ENCODE measurements at regions not wholly inside any gene's neighbourhood (a gene's known extent, or its start where the extent isn't known, plus 50 kb on each side); places are given as distances from the start of the nearest gene placed in this dataset.

DNA sequence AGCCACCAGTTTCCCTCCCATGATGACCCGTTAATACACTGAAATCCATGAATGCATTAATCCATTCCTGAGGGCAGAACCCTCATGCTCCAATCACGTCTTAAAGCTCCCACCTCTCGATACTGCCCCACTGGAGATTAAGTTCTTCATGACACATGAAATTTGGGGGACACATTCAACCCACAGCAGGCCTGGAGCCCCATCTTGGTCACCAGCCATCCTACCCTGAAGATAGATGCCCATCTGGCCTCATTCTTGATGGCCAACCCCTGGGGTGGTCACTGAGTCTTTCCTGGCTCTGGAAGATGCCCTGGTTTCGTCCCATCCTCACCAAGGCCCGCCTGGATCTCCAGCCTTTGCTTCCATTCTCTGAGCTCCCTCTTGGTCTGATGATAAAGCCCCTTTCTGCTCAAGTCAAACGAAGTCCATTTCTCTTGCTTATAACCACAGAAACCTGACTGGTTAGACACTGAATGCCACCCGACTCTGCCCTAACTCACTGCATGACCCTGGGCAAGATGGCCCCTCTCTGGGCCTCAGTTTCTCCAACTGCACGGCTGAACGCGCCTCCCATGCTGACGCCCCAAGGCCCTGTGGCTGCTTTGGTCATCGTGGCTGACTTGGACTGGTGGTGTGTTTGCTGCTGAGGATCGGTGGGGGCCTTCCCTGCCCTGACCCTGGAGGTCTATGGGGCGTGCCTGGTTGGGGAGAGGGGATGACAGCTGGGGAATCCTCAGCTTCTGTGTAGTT lies 138.4 kb upstream of the IER5L start:
- TF ChIP-seq, protein P1, sequence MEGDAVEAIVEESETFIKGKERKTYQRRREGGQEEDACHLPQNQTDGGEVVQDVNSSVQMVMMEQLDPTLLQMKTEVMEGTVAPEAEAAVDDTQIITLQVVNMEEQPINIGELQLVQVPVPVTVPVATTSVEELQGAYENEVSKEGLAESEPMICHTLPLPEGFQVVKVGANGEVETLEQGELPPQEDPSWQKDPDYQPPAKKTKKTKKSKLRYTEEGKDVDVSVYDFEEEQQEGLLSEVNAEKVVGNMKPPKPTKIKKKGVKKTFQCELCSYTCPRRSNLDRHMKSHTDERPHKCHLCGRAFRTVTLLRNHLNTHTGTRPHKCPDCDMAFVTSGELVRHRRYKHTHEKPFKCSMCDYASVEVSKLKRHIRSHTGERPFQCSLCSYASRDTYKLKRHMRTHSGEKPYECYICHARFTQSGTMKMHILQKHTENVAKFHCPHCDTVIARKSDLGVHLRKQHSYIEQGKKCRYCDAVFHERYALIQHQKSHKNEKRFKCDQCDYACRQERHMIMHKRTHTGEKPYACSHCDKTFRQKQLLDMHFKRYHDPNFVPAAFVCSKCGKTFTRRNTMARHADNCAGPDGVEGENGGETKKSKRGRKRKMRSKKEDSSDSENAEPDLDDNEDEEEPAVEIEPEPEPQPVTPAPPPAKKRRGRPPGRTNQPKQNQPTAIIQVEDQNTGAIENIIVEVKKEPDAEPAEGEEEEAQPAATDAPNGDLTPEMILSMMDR (IDR thresholded peaks at IDR 0.05), result no peak
- no peak for TF ChIP-seq ZFX (IDR thresholded peaks at IDR 0.05; ENCODE audit: borderline replicate concordance)

All from 22Rv1 (cell line).